ENCODE measurements at regions not wholly inside any gene's neighbourhood (a gene's known extent, or its start where the extent isn't known, plus 50 kb on each side); places are given as distances from the start of the nearest gene placed in this dataset.

DNA sequence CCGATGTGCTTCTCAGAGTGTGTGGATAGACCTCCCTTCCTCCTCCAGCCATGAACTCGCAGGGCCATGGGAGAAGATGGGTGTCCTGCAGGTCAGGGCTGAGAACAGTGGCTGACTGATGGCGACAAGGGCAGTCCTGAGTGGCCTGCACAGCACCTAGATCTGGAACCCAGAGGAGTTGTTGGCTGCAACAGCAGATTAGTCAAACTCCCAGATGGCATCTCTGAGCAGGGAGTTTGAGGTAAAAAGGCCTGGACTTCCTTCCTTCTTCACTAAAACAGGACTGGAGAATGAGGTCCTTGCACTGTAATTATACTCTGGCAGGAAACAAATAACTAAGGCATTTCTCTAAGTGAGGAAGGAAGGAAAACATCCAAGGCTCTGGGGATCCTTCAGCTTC, 160.8 kb downstream of the MYCN start:
- TF ChIP-seq, protein P1, sequence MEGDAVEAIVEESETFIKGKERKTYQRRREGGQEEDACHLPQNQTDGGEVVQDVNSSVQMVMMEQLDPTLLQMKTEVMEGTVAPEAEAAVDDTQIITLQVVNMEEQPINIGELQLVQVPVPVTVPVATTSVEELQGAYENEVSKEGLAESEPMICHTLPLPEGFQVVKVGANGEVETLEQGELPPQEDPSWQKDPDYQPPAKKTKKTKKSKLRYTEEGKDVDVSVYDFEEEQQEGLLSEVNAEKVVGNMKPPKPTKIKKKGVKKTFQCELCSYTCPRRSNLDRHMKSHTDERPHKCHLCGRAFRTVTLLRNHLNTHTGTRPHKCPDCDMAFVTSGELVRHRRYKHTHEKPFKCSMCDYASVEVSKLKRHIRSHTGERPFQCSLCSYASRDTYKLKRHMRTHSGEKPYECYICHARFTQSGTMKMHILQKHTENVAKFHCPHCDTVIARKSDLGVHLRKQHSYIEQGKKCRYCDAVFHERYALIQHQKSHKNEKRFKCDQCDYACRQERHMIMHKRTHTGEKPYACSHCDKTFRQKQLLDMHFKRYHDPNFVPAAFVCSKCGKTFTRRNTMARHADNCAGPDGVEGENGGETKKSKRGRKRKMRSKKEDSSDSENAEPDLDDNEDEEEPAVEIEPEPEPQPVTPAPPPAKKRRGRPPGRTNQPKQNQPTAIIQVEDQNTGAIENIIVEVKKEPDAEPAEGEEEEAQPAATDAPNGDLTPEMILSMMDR (IDR thresholded peaks at IDR 0.05), result no peak
- TF ChIP-seq POLR2AphosphoS5 (IDR thresholded peaks at IDR 0.05) (no peak), POLR2A (IDR thresholded peaks at IDR 0.05) (no peak), EP300 (IDR thresholded peaks at IDR 0.05) (no peak)
